ENCODE measurements at regions not wholly inside any gene's neighbourhood (a gene's known extent, or its start where the extent isn't known, plus 50 kb on each side); places are given as distances from the start of the nearest gene placed in this dataset.
"Not testable (repeated sequence)": the region's sequence is repeated elsewhere in the genome, so short reads cannot be mapped to it uniquely, and the experiment has no call there.

GRCh38 chr5:33110496-33110895 is 330.3 kb upstream of the TARS1 start:
- TF ChIP-seq, protein P1, sequence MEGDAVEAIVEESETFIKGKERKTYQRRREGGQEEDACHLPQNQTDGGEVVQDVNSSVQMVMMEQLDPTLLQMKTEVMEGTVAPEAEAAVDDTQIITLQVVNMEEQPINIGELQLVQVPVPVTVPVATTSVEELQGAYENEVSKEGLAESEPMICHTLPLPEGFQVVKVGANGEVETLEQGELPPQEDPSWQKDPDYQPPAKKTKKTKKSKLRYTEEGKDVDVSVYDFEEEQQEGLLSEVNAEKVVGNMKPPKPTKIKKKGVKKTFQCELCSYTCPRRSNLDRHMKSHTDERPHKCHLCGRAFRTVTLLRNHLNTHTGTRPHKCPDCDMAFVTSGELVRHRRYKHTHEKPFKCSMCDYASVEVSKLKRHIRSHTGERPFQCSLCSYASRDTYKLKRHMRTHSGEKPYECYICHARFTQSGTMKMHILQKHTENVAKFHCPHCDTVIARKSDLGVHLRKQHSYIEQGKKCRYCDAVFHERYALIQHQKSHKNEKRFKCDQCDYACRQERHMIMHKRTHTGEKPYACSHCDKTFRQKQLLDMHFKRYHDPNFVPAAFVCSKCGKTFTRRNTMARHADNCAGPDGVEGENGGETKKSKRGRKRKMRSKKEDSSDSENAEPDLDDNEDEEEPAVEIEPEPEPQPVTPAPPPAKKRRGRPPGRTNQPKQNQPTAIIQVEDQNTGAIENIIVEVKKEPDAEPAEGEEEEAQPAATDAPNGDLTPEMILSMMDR (IDR thresholded peaks at IDR 0.05): not testable (repeated sequence)
- TF ChIP-seq POLR2A, POLR2AphosphoS5 (IDR thresholded peaks at IDR 0.05): not testable (repeated sequence)
